ENCODE measurements at regions not wholly inside any gene's neighbourhood (a gene's known extent, or its start where the extent isn't known, plus 50 kb on each side); places are given as distances from the start of the nearest gene placed in this dataset.

- DNase-seq: no peak
Observed at GRCh38 chr1:232518349-232518748, 111.6 kb downstream of the SIPA1L2 start.

GRCh38 chr1:232517204-232517603 is 112.7 kb downstream of the SIPA1L2 start:
- DNase-seq: no peak

- DNase-seq: no peak
Observed at GRCh38 chr1:232515706-232516105, 114.2 kb downstream of the SIPA1L2 start.

- DNase-seq: no peak
Observed at GRCh38 chr1:232512712-232513111, 117.2 kb downstream of the SIPA1L2 start.

- no peak for DNase-seq
Observed at GRCh38 chr1:232511172-232511571, 118.8 kb downstream of the SIPA1L2 start.

- no peak for DNase-seq
Observed at GRCh38 chr1:232510367-232511110, 119.4 kb downstream of the SIPA1L2 start.

- DNase-seq: no peak
Observed at GRCh38 chr1:232509570-232509969, 120.4 kb downstream of the SIPA1L2 start.

- no peak for DNase-seq
Observed at GRCh38 chr1:232508130-232508701, 121.7 kb downstream of the SIPA1L2 start.

- no peak for DNase-seq
Observed at GRCh38 chr1:232507571-232507970, 122.4 kb downstream of the SIPA1L2 start.

- DNase-seq: no peak
Observed at GRCh38 chr1:232505884-232506283, 124.0 kb downstream of the SIPA1L2 start.

GRCh38 chr1:232504651-232505050 is 125.3 kb downstream of the SIPA1L2 start:
- DNase-seq: no peak

GRCh38 chr1:232503497-232503896 is 126.4 kb downstream of the SIPA1L2 start:
- DNase-seq: no peak

GRCh38 chr1:232501854-232502253 is 128.1 kb downstream of the SIPA1L2 start:
- no peak for DNase-seq

- DNase-seq: no peak
Observed at GRCh38 chr1:232499188-232499587, 130.7 kb downstream of the SIPA1L2 start.

GRCh38 chr1:232493869-232494268 is 136.1 kb downstream of the SIPA1L2 start:
- no peak for DNase-seq

GRCh38 chr1:232489256-232489655 is 140.7 kb downstream of the SIPA1L2 start:
- DNase-seq: no peak

- no peak for DNase-seq
Observed at GRCh38 chr1:232487236-232487635, 142.7 kb downstream of the SIPA1L2 start.

- no peak for DNase-seq
Observed at GRCh38 chr1:232486454-232487207, 143.3 kb downstream of the SIPA1L2 start.

GRCh38 chr1:232486006-232486405 is 143.9 kb downstream of the SIPA1L2 start:
- DNase-seq: no peak

GRCh38 chr1:232484856-232485255 is 145.1 kb downstream of the SIPA1L2 start:
- DNase-seq: no peak

- no peak for DNase-seq
Observed at GRCh38 chr1:232483826-232484225, 146.1 kb downstream of the SIPA1L2 start.

GRCh38 chr1:232481091-232481490 is 148.8 kb downstream of the SIPA1L2 start:
- no peak for DNase-seq

GRCh38 chr1:232477728-232478127 is 152.2 kb downstream of the SIPA1L2 start:
- peak; percentile 77 for DNase-seq

GRCh38 chr1:232476538-232476950 is 153.4 kb downstream of the SIPA1L2 start:
- no peak for DNase-seq

All from amniotic stem cell (primary cell).